ENCODE measurements at regions not wholly inside any gene's neighbourhood (a gene's known extent, or its start where the extent isn't known, plus 50 kb on each side); places are given as distances from the start of the nearest gene placed in this dataset.
"Not testable (repeated sequence)": the region's sequence is repeated elsewhere in the genome, so short reads cannot be mapped to it uniquely, and the experiment has no call there.

DNA sequence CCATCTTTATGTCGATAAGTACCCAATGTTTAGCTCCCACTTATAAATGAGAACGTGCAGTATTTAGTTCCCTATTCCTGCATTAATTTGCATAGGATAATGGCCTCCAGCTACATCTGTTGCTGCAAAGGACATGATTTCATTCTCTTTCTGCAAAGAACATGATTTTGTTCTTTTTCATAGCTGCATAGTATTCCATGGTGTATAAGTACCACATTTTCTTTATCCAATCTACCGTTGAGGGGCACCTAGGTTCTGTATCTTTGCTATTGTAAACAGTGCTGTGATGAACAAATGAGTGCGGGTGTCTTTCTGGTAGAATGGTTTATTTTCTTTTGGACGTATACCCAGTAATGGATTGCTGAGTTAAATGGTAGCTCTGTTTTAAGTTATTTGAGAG lies 63.0 kb downstream of the HLX start:
- Histone ChIP-seq H3K27ac (ENCODE audit: low read depth, low read length) (no peak overlapping the region), H3K4me1 (ENCODE audit: control insufficient read depth, insufficient read depth, low read length) (no peaks in the 10 kb centered on the region), H3K27me3 (ENCODE audit: control insufficient read depth, insufficient read depth, low read length) (peaks cover 2% of the 10 kb centered on the region), H3K36me3 (ENCODE audit: control insufficient read depth, insufficient read depth, low read length) (no peaks in the 10 kb centered on the region), H3K9me3 (ENCODE audit: control insufficient read depth, insufficient read depth, low read length) (peaks cover 2% of the 10 kb centered on the region), H3K4me3 (ENCODE audit: low read depth, low read length) (no peak overlapping the region)
- no peak for DNase-seq (ENCODE audit: low read depth in 4 of 6, low spot score in 6 of 6)
- WGBS (ENCODE audit: insufficient coverage): 98% methylated on average over 5 of the region's 5 CpGs

DNA sequence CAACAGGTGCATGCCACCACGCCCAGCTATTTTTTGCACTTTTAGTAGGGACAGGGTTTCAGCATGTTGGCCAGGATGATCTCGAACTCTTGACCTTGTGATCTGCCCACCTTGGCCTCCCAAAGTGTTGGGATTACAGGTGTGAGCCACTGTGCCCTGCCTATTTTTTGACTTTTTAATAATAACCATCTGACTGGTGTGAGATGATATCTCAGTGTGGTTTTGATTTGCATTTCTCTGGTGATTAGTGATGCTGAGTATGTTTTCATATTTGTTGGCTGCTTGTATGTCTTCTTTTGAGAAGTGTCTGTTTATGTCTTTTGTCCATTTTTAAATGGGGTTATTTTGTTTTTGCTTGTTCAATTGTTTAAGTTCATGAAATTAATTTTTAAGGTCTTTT lies 63.7 kb downstream of the HLX start:
- not testable (repeated sequence) for DNase-seq (ENCODE audit: low read depth in 4 of 6, low spot score in 6 of 6); H3K27me3 ChIP-seq (ENCODE audit: control insufficient read depth, insufficient read depth, low read length); H3K27ac ChIP-seq (ENCODE audit: low read depth, low read length); H3K4me3 ChIP-seq (ENCODE audit: low read depth, low read length); H3K9me3 ChIP-seq (ENCODE audit: control insufficient read depth, insufficient read depth, low read length); H3K36me3 ChIP-seq (ENCODE audit: control insufficient read depth, insufficient read depth, low read length); H3K4me1 ChIP-seq (ENCODE audit: control insufficient read depth, insufficient read depth, low read length)
- 100% methylated on average over 2 of the region's 2 CpGs for WGBS (ENCODE audit: insufficient coverage)

DNA sequence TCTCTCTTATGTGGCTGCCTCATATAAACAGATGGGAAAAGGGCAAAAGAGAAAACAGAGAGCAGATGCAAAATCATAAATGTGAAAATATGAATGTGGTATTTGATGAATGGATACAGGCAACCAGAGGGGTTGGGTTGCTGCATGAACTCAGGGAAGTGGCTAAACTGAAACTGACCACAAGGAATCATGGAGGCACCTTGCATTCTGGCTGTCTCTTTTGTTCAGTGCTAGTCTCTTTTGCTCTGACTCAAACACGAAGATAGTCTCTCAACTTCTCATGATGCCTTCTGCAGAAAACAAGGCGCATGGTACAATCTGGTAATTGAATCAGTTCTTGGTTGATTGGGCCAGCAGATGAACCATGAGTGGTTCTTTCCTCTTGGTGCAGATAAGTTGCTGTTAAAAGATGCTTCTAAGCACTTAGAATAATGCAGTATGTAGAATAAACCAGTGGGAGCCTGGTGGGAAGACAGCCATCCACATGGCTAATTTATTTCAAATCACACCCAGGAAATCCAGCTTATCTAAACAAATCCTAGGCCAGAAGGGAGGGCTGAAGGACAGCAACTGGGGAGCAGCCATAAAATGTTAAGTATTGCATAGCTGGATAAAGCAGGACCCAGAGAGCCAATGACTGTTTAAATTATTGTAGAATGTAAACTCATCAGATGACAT lies 64.2 kb downstream of the HLX start:
- H3K27me3 ChIP-seq (ENCODE audit: control insufficient read depth, insufficient read depth, low read length): peaks cover 2% of the 10 kb centered on the region
- no peaks in the 10 kb centered on the region for H3K4me1 ChIP-seq (ENCODE audit: control insufficient read depth, insufficient read depth, low read length)
- H3K9me3 ChIP-seq (ENCODE audit: control insufficient read depth, insufficient read depth, low read length): peaks cover 2% of the 10 kb centered on the region
- WGBS (ENCODE audit: insufficient coverage): 67% methylated on average over 1 of the region's 2 CpGs
- no peak overlapping the region for H3K27ac ChIP-seq (ENCODE audit: low read depth, low read length)
- no peak overlapping the region for H3K4me3 ChIP-seq (ENCODE audit: low read depth, low read length)
- no peaks in the 10 kb centered on the region for H3K36me3 ChIP-seq (ENCODE audit: control insufficient read depth, insufficient read depth, low read length)
- DNase-seq (ENCODE audit: low read depth in 4 of 6, low spot score in 6 of 6): peak in 1 of 6 donors; percentile 79

- Histone ChIP-seq H3K4me1 (ENCODE audit: control insufficient read depth, insufficient read depth, low read length) (no peaks in the 10 kb centered on the region), H3K27ac (ENCODE audit: low read depth, low read length) (no peak overlapping the region), H3K9me3 (ENCODE audit: control insufficient read depth, insufficient read depth, low read length) (no peaks in the 10 kb centered on the region), H3K27me3 (ENCODE audit: control insufficient read depth, insufficient read depth, low read length) (no peaks in the 10 kb centered on the region), H3K36me3 (ENCODE audit: control insufficient read depth, insufficient read depth, low read length) (no peaks in the 10 kb centered on the region), H3K4me3 (ENCODE audit: low read depth, low read length) (no peak overlapping the region)
- no peak for DNase-seq (ENCODE audit: low read depth in 4 of 6, low spot score in 6 of 6)
Measured at GRCh38 chr1:220950576-220950975, 71.3 kb downstream of the HLX start.

- 83% methylated on average over 1 of the region's 3 CpGs for WGBS (ENCODE audit: insufficient coverage)
- Histone ChIP-seq H3K27ac (ENCODE audit: low read depth, low read length) (no peak overlapping the region), H3K36me3 (ENCODE audit: control insufficient read depth, insufficient read depth, low read length) (no peaks in the 10 kb centered on the region), H3K4me1 (ENCODE audit: control insufficient read depth, insufficient read depth, low read length) (no peaks in the 10 kb centered on the region), H3K9me3 (ENCODE audit: control insufficient read depth, insufficient read depth, low read length) (no peaks in the 10 kb centered on the region), H3K4me3 (ENCODE audit: low read depth, low read length) (no peak overlapping the region), H3K27me3 (ENCODE audit: control insufficient read depth, insufficient read depth, low read length) (no peaks in the 10 kb centered on the region)
- peak in 1 of 6 donors; percentile 1 for DNase-seq (ENCODE audit: low read depth in 4 of 6, low spot score in 6 of 6)
Measured at GRCh38 chr1:220952961-220953643, 73.9 kb downstream of the HLX start.

DNA sequence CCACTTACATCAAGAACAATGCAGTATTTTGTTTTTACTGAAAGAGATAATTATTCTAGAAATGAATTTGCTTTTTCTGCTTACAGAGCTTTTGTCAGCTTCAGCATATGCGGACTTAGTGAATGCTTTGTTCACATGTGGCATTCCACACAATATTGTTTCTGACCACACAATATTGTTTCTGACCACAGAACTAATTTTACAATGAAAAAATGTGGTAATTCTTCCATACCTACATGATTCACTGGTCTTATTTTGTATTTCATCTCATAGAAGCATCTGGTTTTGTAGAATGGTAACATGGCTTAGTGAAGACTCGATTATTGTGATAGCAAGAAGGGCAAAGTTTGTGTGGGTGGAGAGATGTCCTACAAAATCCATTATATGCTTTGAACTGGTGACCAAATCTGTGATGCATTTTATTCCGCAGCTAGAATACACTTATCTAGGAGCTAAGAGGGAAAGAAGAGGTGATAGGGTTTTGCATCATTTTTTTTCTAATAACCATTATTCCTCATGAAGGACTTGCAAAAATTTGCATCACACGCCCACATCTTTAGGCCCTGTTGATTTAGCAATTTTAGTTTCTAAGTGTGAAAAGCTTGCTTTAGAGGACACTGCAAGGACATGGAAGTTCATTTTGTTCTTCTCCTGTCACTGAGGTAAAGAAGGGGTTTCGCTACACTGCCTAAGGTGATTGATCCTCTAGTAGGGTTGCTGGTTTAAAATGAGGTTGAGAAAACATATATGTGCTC lies 75.3 kb downstream of the HLX start:
- H3K4me3 ChIP-seq (ENCODE audit: low read depth, low read length): no peak overlapping the region
- H3K4me1 ChIP-seq (ENCODE audit: control insufficient read depth, insufficient read depth, low read length): no peaks in the 10 kb centered on the region
- DNase-seq (ENCODE audit: low read depth in 4 of 6, low spot score in 6 of 6): no peak
- no peak overlapping the region for H3K27ac ChIP-seq (ENCODE audit: low read depth, low read length)
- 94% methylated on average over 2 of the region's 5 CpGs for WGBS (ENCODE audit: insufficient coverage)
- no peaks in the 10 kb centered on the region for H3K27me3 ChIP-seq (ENCODE audit: control insufficient read depth, insufficient read depth, low read length)
- H3K9me3 ChIP-seq (ENCODE audit: control insufficient read depth, insufficient read depth, low read length): no peaks in the 10 kb centered on the region
- no peaks in the 10 kb centered on the region for H3K36me3 ChIP-seq (ENCODE audit: control insufficient read depth, insufficient read depth, low read length)

DNA sequence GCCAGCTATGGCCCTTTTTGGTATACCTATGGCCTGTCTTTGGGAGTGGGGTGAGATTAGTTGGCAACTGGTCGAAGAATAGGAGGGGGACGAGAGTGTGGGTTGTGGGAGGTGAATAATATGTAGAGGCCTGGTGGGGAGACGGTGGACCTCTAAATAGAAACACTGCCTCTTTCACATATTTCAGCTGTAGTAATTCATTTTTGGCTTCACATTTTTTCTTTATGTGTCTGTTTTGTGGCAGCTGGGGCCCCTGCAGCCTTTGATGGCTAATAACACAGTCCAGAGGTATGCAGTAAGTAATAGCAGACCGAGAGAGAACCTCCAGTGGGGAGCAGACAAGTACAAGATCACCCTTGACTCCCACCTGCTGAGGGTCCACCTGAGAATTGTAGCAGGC lies 75.9 kb downstream of the HLX start:
- H3K27ac ChIP-seq (ENCODE audit: low read depth, low read length): no peak overlapping the region
- no peaks in the 10 kb centered on the region for H3K27me3 ChIP-seq (ENCODE audit: control insufficient read depth, insufficient read depth, low read length)
- H3K4me1 ChIP-seq (ENCODE audit: control insufficient read depth, insufficient read depth, low read length): no peaks in the 10 kb centered on the region
- no peaks in the 10 kb centered on the region for H3K36me3 ChIP-seq (ENCODE audit: control insufficient read depth, insufficient read depth, low read length)
- no peaks in the 10 kb centered on the region for H3K9me3 ChIP-seq (ENCODE audit: control insufficient read depth, insufficient read depth, low read length)
- H3K4me3 ChIP-seq (ENCODE audit: low read depth, low read length): no peak overlapping the region
- WGBS (ENCODE audit: insufficient coverage): 81% methylated on average over 2 of the region's 4 CpGs
- no peak for DNase-seq (ENCODE audit: low read depth in 4 of 6, low spot score in 6 of 6)

- H3K36me3 ChIP-seq (ENCODE audit: control insufficient read depth, insufficient read depth, low read length): no peaks in the 10 kb centered on the region
- DNase-seq (ENCODE audit: low read depth in 4 of 6, low spot score in 6 of 6): no peak
- no CpG with 5 or more reads among the region's 2 CpGs for WGBS (ENCODE audit: insufficient coverage)
Measured at GRCh38 chr1:220956501-220957232, 77.4 kb downstream of the HLX start.

GRCh38 chr1:220957233-220957605 lies 78.0 kb downstream of the HLX start:
- no peak for DNase-seq (ENCODE audit: low read depth in 4 of 6, low spot score in 6 of 6)

More at GRCh38 chr1:220956501-220957232, 77.4 kb downstream of the HLX start:
- no peaks in the 10 kb centered on the region for H3K9me3 ChIP-seq (ENCODE audit: control insufficient read depth, insufficient read depth, low read length)
- no peak overlapping the region for H3K27ac ChIP-seq (ENCODE audit: low read depth, low read length)
- no peaks in the 10 kb centered on the region for H3K4me1 ChIP-seq (ENCODE audit: control insufficient read depth, insufficient read depth, low read length)
- H3K4me3 ChIP-seq (ENCODE audit: low read depth, low read length): no peak overlapping the region
- no peaks in the 10 kb centered on the region for H3K27me3 ChIP-seq (ENCODE audit: control insufficient read depth, insufficient read depth, low read length)

More at GRCh38 chr1:220957233-220957605, 78.0 kb downstream of the HLX start:
- H3K4me3 ChIP-seq (ENCODE audit: low read depth, low read length): no peak overlapping the region
- H3K4me1 ChIP-seq (ENCODE audit: control insufficient read depth, insufficient read depth, low read length): no peaks in the 10 kb centered on the region
- H3K36me3 ChIP-seq (ENCODE audit: control insufficient read depth, insufficient read depth, low read length): no peaks in the 10 kb centered on the region
- H3K27ac ChIP-seq (ENCODE audit: low read depth, low read length): no peak overlapping the region
- no peaks in the 10 kb centered on the region for H3K27me3 ChIP-seq (ENCODE audit: control insufficient read depth, insufficient read depth, low read length)
- 88% methylated on average over 1 of the region's 3 CpGs for WGBS (ENCODE audit: insufficient coverage)
- H3K9me3 ChIP-seq (ENCODE audit: control insufficient read depth, insufficient read depth, low read length): no peaks in the 10 kb centered on the region
